Loucy (cell line): ENCODE measurements at regions not wholly inside any gene's neighbourhood (a gene's known extent, or its start where the extent isn't known, plus 50 kb on each side); places are given as distances from the start of the nearest gene placed in this dataset.
"Not testable (repeated sequence)": the region's sequence is repeated elsewhere in the genome, so short reads cannot be mapped to it uniquely, and the experiment has no call there.

Experiments
- H2AFZ ChIP-seq: fragments of 200-600 bp; sonication (generic); 2 replicates; pipeline ENCODE4 v1.6.0; 2016; ENCODE audit warnings: antibody characterized with exemption, mild to moderate bottlenecking, low read length, moderate library complexity
- H3F3A ChIP-seq: fragments of 200-600 bp; 2 replicates; pipeline ENCODE4 v1.6.0; 2016; ENCODE audit warnings: antibody characterized with exemption, low read depth, mild to moderate bottlenecking
- H3K27me3 ChIP-seq: fragments of 200-600 bp; sonication (generic); 2 replicates; pipeline ENCODE4 v1.6.1; 2014; ENCODE audit warnings: low read length, mild to moderate bottlenecking; ENCODE audit not compliant: insufficient read depth, poor library complexity, severe bottlenecking
- H3K36me3 ChIP-seq: fragments of 200-600 bp; sonication (generic); 2 replicates; pipeline ENCODE4 v1.6.1; 2016; ENCODE audit warnings: low read length; ENCODE audit not compliant: insufficient read depth
- H3K4me1 ChIP-seq: fragments of 200-600 bp; sonication (generic); 2 replicates; pipeline ENCODE4 v1.5.1; 2014; ENCODE audit warnings: low read length, mild to moderate bottlenecking; ENCODE audit not compliant: insufficient read depth, poor library complexity, severe bottlenecking
- H3K4me2 ChIP-seq: fragments of 200-600 bp; sonication (generic); 2 replicates; pipeline ENCODE4 v1.6.0; 2014; ENCODE audit warnings: antibody characterized with exemption, low read length, low read depth, mild to moderate bottlenecking; ENCODE audit not compliant: poor library complexity, severe bottlenecking
- H3K4me3 ChIP-seq: fragments of 200-600 bp; sonication (generic); 2 replicates; pipeline ENCODE4 v1.5.1; 2014; ENCODE audit warnings: low read length, mild to moderate bottlenecking, mixed read lengths; ENCODE audit not compliant: poor library complexity, severe bottlenecking
- H3K79me2 ChIP-seq: fragments of 200-600 bp; sonication (generic); 2 replicates; pipeline ENCODE4 v1.6.1; 2014; ENCODE audit warnings: low read length; ENCODE audit not compliant: insufficient read depth
- H3K9ac ChIP-seq: fragments of 200-600 bp; sonication (generic); 2 replicates; pipeline ENCODE4 v1.6.0; 2014; ENCODE audit warnings: mild to moderate bottlenecking, low read depth, low read length, moderate library complexity; ENCODE audit not compliant: poor library complexity, severe bottlenecking
- H3K9me2 ChIP-seq: fragments of 200-600 bp; sonication (generic); replicated peaks from 2 replicates; pipeline ENCODE4 v1.6.1; 2016; ENCODE audit warnings: low read depth, low read length, mixed read lengths
- H3K9me3 ChIP-seq: fragments of 200-600 bp; sonication (generic); 2 replicates; pipeline ENCODE4 v1.6.1; 2014; ENCODE audit warnings: mild to moderate bottlenecking, antibody characterized with exemption, low read length, low read depth; ENCODE audit not compliant: insufficient read depth
- H4K20me1 ChIP-seq: fragments of 200-600 bp; sonication (generic); 2 replicates; pipeline ENCODE4 v1.6.0; 2014; ENCODE audit warnings: antibody characterized with exemption, low read length, mild to moderate bottlenecking; ENCODE audit not compliant: insufficient read depth, poor library complexity, severe bottlenecking
- EZH2phosphoT487 ChIP-seq: fragments of 200-600 bp; IDR thresholded peaks from 2 replicates; pipeline ENCODE4 v1.6.1; 2018; ENCODE audit warnings: antibody characterized with exemption, mild to moderate bottlenecking, moderate library complexity, borderline replicate concordance
- TF ChIP-seq, protein P1 (sequence below): fragments of 200-600 bp; sonication (generic); conservative IDR thresholded peaks from 2 replicates; pipeline ENCODE4 v1.5.1; 2014; ENCODE audit warnings: mild to moderate bottlenecking, antibody characterized with exemption, low read length

DNA sequence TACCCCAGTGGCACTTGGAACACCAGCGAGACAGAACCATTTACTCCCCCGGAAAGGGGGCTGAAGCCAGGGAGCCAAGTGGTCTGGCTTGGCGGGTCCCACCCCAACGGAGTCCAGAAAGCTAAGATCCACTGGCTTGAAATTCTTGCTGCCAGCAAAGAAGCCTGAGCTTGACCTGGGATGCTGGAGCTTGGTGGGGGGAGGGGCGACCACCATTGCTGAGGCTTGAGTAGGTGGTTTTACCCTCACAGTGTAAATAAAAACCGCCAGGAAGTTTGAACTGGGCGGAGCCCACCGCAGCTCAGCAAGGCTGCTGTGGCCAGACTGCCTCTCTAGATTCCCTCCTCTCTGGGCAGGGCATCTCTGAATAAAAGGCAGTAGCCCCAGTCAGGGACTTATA lies 62.8 kb downstream of the RPS24 start:
- peak overlapping the region; percentile 36 for H3K4me3 ChIP-seq
- not testable (repeated sequence) for H3K27me3 ChIP-seq, H3K36me3 ChIP-seq, H3F3A ChIP-seq, H3K9me2 ChIP-seq, H2AFZ ChIP-seq, H4K20me1 ChIP-seq, H3K9ac ChIP-seq, H3K79me2 ChIP-seq
- peak overlapping the region; percentile 61 for H3K4me2 ChIP-seq
- peaks cover 14% of the 10 kb centered on the region; the same call in 1 of the 2 replicates for H3K9me3 ChIP-seq
- H3K4me1 ChIP-seq, result peaks cover 12% of the 10 kb centered on the region

DNA sequence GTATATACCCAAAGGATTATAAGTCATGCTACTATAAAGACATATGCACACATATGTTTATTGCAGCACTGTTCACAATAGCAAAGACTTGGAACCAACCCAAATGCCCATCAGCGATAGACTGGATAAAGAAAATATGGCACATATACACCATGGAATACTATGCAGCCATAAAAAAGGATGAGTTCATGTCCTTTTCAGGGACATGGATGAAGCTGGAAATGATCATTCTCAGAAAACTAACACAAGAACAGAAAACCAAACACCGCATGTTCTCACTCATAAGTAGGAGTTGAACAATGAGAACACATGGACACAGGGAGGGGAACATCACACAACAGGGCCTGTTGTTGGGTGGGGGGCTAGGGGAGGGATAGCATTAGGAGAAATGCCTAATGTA lies 68.9 kb downstream of the RPS24 start:
- not testable (repeated sequence) for H3K27me3 ChIP-seq, H3K36me3 ChIP-seq, H3K9me2 ChIP-seq, H3K9ac ChIP-seq, H4K20me1 ChIP-seq, H3K4me1 ChIP-seq, H3F3A ChIP-seq, H3K79me2 ChIP-seq, H3K4me2 ChIP-seq, H2AFZ ChIP-seq, H3K4me3 ChIP-seq
- peaks cover 15% of the 10 kb centered on the region; the same call in 1 of the 2 replicates for H3K9me3 ChIP-seq

DNA sequence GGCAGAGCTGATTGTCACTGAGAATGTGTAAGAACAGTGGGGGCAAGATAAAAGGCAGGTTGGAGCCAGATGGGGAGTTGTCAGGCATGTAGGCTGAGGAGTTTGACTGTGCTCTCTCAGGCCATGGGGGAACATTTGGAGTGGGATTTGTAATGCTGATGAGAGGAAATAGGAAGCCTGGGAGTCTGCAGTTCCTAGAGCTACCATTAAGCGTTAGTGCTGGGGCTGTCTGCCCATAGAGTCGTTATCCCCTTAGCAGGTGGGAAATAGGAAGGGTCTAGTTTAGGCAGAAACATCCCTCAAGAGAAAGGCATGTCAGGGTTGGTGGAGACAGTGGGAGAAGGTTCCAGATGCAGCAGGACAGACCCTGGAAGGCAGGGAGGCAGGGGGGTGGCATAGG lies 75.5 kb downstream of the RPS24 start:
- Histone ChIP-seq H3F3A (no peaks in the 10 kb centered on the region), H3K4me3 (no peak overlapping the region), H3K4me2 (no peak overlapping the region), H3K79me2 (no peaks in the 10 kb centered on the region), H2AFZ (no peak overlapping the region), H4K20me1 (no peaks in the 10 kb centered on the region), H3K36me3 (no peaks in the 10 kb centered on the region), H3K9me3 (peaks cover 5% of the 10 kb centered on the region; the same call in 1 of the 2 replicates), H3K9me2 (no peaks in the 10 kb centered on the region), H3K9ac (no peak overlapping the region), H3K27me3 (no peaks in the 10 kb centered on the region), H3K4me1 (no peaks in the 10 kb centered on the region)
- TF ChIP-seq EZH2phosphoT487, result no peak
- TF ChIP-seq, protein P1, sequence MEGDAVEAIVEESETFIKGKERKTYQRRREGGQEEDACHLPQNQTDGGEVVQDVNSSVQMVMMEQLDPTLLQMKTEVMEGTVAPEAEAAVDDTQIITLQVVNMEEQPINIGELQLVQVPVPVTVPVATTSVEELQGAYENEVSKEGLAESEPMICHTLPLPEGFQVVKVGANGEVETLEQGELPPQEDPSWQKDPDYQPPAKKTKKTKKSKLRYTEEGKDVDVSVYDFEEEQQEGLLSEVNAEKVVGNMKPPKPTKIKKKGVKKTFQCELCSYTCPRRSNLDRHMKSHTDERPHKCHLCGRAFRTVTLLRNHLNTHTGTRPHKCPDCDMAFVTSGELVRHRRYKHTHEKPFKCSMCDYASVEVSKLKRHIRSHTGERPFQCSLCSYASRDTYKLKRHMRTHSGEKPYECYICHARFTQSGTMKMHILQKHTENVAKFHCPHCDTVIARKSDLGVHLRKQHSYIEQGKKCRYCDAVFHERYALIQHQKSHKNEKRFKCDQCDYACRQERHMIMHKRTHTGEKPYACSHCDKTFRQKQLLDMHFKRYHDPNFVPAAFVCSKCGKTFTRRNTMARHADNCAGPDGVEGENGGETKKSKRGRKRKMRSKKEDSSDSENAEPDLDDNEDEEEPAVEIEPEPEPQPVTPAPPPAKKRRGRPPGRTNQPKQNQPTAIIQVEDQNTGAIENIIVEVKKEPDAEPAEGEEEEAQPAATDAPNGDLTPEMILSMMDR, result no peak

DNA sequence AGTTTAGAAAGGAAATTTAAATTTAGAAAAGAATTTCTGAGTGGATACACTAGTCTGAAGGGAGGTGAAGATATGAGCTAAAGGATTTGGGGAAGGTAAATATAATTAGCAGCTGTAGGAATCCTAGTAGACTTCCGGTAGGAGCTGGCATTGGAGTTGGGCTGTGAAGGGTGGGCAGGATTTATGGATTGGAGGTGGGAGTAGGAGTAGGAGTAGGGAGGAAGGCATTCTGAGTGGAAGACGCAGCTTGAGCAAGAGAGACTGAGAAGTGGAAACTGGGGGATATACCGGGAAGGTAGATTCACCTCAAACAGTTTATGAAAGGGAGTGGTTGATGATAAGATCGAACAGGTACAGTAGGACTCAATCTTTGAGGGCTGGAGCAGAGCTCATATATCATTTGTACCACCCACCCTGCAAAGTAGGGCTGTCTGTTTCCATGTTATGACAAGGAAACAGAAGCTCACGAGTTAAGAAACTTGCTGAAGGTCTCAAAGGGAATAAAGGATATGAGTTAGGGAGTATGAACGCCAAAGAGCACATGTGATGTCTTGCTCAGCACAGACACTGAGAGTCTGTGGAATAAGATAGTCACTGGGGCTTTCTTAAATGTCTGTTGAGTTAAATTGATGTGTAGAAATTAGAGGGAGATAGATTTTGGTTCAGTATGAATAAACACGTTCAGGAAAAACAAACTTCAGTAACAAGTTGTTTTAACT lies 81.6 kb downstream of the RPS24 start:
- Histone ChIP-seq H3F3A (no peaks in the 10 kb centered on the region), H3K9me2 (no peaks in the 10 kb centered on the region)

More for the DNA sequence above, 81.6 kb downstream of the RPS24 start:
- no peak overlapping the region for H2AFZ ChIP-seq
- no peaks in the 10 kb centered on the region for H3K79me2 ChIP-seq
- TF ChIP-seq, protein P1, result no peak
- TF ChIP-seq EZH2phosphoT487, result no peak
- no peak overlapping the region for H3K9ac ChIP-seq
- no peak overlapping the region for H3K4me2 ChIP-seq
- H3K4me1 ChIP-seq, result no peaks in the 10 kb centered on the region
- H3K27me3 ChIP-seq, result no peaks in the 10 kb centered on the region
- H4K20me1 ChIP-seq, result no peaks in the 10 kb centered on the region
- no peak overlapping the region for H3K4me3 ChIP-seq
- no peaks in the 10 kb centered on the region for H3K36me3 ChIP-seq
- H3K9me3 ChIP-seq, result no peaks in the 10 kb centered on the region
